H7 (cell line): ENCODE measurements at regions not wholly inside any gene's neighbourhood (a gene's known extent, or its start where the extent isn't known, plus 50 kb on each side); places are given as distances from the start of the nearest gene placed in this dataset.

Source experiments
- DNase-seq: peaks from one replicate; pipeline ENCODE4 v3.0.0; 2012
- H3K27me3 ChIP-seq: 2 replicates; pipeline ENCODE4 v1.6.0; 2011; ENCODE audit warnings: mild to moderate bottlenecking, low read length; ENCODE audit not compliant: control insufficient read depth, insufficient read depth
- H3K36me3 ChIP-seq: replicated peaks from 2 replicates; pipeline ENCODE4 v1.5.1; 2011; ENCODE audit warnings: low read length; ENCODE audit not compliant: control insufficient read depth, insufficient read depth
- H3K4me3 ChIP-seq: 2 replicates; pipeline ENCODE4 v1.5.1; 2011; ENCODE audit warnings: low read depth, mild to moderate bottlenecking, control low read depth, low read length, moderate library complexity; ENCODE audit not compliant: insufficient read depth

- H3K4me3 ChIP-seq = no peak overlapping the region
- no peaks in the 10 kb centered on the region for H3K36me3 ChIP-seq
- DNase-seq = no peak
- H3K27me3 ChIP-seq = no peaks in the 10 kb centered on the region
Observed at GRCh38 chr9:134982311-134982710, 64.6 kb upstream of the FCN1 start.

GRCh38 chr9:134983074-134983473, 65.4 kb upstream of the FCN1 start:
- H3K36me3 ChIP-seq = no peaks in the 10 kb centered on the region
- H3K27me3 ChIP-seq = no peaks in the 10 kb centered on the region
- no peak overlapping the region for H3K4me3 ChIP-seq
- DNase-seq = peak; percentile 93

DNA sequence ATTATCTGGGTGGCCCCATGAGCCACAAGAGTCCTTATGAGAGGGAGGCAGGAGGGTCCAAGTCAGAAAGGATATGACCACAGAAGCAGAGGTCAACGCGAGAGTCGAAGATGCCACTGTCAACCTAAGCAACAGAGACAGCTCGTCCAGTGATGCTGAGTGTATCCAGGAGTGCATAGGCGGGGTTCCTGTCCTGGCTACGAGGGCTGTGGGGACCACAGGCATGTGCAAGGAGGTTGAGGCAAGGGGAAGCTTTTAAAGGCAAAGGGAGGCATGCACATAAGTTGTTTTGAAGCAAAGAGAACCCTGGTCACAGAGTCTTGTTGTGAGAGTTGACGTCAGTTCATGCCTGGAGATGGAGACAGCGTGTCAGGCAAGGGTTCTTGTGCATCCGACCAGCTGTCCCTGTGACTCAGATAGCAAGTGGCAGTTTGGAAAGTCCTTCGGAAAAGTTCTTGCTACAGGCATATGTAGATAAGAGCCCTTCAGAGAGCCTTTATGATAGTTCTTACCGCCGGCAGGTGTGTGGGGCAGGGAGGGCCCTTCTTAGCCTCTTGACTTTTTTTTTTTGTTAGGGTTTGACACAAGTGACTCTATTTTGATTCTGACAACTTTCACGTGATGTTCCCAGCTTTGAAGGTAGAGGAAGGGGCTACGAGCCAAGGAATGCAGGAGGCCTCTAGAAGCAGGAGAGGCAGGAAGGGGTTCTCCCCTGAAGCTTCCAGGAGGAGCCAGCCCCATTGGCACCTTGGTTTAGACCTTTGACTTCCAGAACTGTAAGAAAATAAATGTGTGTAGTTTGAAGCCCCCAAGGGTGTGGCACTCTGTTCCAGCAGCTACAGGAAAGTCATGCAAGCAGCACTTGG, 66.0 kb upstream of the FCN1 start:
- Histone ChIP-seq H3K4me3 (no peak overlapping the region), H3K36me3 (no peaks in the 10 kb centered on the region), H3K27me3 (no peaks in the 10 kb centered on the region)
- DNase-seq = no peak

GRCh38 chr9:134984372-134985265, 66.9 kb upstream of the FCN1 start:
- DNase-seq = no peak
- no peaks in the 10 kb centered on the region for H3K27me3 ChIP-seq
- H3K4me3 ChIP-seq = no peak overlapping the region
- H3K36me3 ChIP-seq = no peaks in the 10 kb centered on the region

DNA sequence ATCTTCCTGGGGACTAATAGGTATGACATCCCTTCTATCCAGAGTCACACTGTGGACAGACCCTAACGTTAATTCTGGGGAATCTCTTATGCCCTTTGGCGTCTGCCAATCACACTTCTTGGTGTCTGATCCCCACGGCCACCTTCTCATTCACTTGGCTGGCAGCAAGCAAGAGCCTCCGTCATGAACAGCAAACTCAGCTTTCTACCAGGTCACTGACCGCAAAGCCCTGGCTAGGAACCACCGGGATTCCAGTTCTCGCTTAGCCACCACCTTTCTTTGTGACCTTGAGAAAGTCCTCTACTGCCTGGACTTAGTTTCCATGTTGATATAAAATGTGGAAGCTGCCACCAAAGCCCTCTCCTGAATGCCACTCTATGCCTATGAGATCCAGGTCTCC, 67.7 kb upstream of the FCN1 start:
- Histone ChIP-seq H3K36me3 (no peaks in the 10 kb centered on the region), H3K27me3 (no peaks in the 10 kb centered on the region), H3K4me3 (no peak overlapping the region)
- no peak for DNase-seq

GRCh38 chr9:134986957-134987356, 69.2 kb upstream of the FCN1 start:
- Histone ChIP-seq H3K36me3 (no peaks in the 10 kb centered on the region), H3K4me3 (no peak overlapping the region)
- DNase-seq = no peak

GRCh38 chr9:134987376-134987775, 69.7 kb upstream of the FCN1 start:
- no peak overlapping the region for H3K4me3 ChIP-seq
- no peaks in the 10 kb centered on the region for H3K27me3 ChIP-seq
- no peak for DNase-seq
- no peaks in the 10 kb centered on the region for H3K36me3 ChIP-seq

More at GRCh38 chr9:134986957-134987356, 69.2 kb upstream of the FCN1 start:
- no peaks in the 10 kb centered on the region for H3K27me3 ChIP-seq

GRCh38 chr9:134987906-134988700, 70.4 kb upstream of the FCN1 start:
- Histone ChIP-seq H3K36me3 (no peaks in the 10 kb centered on the region), H3K4me3 (no peak overlapping the region), H3K27me3 (no peaks in the 10 kb centered on the region)
- no peak for DNase-seq

- no peak overlapping the region for H3K4me3 ChIP-seq
- H3K27me3 ChIP-seq = no peaks in the 10 kb centered on the region
- no peak for DNase-seq
- no peaks in the 10 kb centered on the region for H3K36me3 ChIP-seq
Observed at GRCh38 chr9:134988706-134989105, 71.0 kb upstream of the FCN1 start.

DNA sequence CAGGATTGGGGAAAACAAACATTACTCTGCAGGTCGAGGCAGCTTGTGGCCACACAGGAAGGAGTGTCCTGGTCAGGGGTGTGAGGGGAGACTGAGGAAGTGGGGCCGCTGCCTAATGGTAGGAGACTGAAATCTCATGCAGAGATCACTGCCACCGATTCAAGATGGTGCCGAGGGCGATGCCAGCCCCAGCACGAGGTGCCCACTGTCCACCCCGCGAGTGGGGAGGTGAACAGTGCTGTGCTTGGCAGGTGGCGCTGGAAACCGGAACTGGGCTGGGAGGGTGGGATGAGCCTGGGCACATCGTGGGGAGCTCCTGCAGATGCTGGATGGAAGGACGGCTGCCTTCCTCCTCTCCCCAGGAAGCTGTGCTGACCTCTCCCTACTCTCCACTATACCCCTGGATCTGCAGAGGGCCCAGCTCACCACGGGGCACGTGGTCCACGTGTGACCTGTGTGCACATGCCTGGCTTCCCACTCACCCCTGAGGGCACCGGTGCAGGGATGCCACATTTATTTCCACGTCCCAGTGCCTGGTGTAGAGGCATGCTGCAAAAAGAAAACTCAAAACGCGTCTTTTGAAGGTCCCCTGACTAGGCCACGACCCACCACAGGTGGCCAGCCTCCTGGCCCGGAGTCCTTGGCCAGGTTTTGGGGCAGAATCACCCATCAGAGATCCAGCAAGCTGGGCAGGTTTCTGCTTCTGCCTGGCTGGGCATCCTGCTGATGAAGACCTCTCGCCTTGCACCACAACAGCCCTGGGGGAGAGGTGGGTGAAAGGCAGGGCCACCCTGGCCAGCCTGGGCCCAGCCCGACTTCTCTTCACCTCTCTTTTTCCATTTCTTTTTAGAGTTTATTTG, 71.7 kb upstream of the FCN1 start:
- Histone ChIP-seq H3K4me3 (no peak overlapping the region), H3K36me3 (no peaks in the 10 kb centered on the region), H3K27me3 (no peaks in the 10 kb centered on the region)
- DNase-seq = no peak

GRCh38 chr9:134991808-134992754, 74.4 kb upstream of the FCN1 start:
- DNase-seq = no peak
- Histone ChIP-seq H3K27me3 (no peaks in the 10 kb centered on the region), H3K4me3 (no peak overlapping the region), H3K36me3 (no peaks in the 10 kb centered on the region)

DNA sequence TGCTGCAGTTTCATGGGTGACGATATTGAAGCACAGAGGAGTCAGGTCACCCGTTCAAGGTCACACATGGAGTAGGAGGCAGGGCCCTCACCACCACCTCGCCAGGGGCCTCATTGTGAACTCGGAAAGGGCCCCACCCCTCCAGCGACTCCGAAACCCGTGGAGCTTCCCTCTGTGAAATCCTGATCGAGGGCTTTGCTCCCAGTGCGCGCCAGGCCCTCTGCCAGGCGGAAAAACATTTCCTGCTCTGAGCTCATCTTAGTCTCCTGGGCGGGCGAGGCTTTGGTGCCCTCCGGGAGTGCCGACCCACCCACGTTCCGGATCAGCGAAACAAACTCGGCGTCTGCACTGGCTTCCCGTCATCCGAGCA, 75.0 kb upstream of the FCN1 start:
- H3K36me3 ChIP-seq = no peaks in the 10 kb centered on the region
- no peak overlapping the region for H3K4me3 ChIP-seq

GRCh38 chr9:134993416-134993815, 75.7 kb upstream of the FCN1 start:
- H3K4me3 ChIP-seq = no peak overlapping the region
- H3K36me3 ChIP-seq = no peaks in the 10 kb centered on the region
- H3K27me3 ChIP-seq = no peaks in the 10 kb centered on the region
- no peak for DNase-seq

More for the DNA sequence above, 75.0 kb upstream of the FCN1 start:
- H3K27me3 ChIP-seq = no peaks in the 10 kb centered on the region
- DNase-seq = no peak
